ENCODE measurements at regions not wholly inside any gene's neighbourhood (a gene's known extent, or its start where the extent isn't known, plus 50 kb on each side); places are given as distances from the start of the nearest gene placed in this dataset.

DNA sequence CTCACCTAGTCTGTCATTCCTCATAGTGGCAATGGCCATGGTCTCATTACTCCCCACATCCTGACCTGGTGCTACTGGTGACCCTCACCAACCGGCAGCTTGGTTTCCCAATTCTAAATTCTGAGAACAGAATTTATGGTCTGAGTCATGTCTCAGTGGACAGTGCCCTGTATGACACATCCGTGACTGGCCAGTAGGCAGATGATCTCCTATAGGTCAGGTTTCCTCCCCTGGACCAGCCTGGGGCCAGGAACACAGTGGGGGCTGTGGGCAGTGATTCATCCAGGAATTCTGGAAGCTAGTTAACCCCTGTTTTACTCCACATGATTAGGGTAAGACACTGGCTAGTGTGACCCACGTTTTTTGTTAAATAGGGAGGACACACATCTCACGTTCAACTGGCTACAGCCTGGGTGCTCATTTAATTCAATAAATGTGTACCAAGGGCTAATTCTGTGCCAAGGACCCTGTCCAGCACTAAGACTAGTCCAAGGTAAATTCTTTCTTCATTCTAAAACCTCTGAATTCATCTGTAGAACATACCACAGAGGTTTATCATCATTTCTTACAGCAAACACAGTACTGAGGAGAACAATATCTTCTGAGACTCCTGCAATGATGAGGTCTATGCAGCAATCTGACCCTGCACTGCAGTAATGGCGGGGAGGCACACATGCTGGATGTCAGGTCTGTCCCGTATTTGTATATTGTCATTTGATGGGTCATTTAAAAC, 249.6 kb upstream of the TBX3 start:
- no peak overlapping the region for H3K27ac ChIP-seq
- no peak overlapping the region for H3K4me3 ChIP-seq
- no peak for DNase-seq (ENCODE audit: low spot score)
- TF ChIP-seq, protein P1, sequence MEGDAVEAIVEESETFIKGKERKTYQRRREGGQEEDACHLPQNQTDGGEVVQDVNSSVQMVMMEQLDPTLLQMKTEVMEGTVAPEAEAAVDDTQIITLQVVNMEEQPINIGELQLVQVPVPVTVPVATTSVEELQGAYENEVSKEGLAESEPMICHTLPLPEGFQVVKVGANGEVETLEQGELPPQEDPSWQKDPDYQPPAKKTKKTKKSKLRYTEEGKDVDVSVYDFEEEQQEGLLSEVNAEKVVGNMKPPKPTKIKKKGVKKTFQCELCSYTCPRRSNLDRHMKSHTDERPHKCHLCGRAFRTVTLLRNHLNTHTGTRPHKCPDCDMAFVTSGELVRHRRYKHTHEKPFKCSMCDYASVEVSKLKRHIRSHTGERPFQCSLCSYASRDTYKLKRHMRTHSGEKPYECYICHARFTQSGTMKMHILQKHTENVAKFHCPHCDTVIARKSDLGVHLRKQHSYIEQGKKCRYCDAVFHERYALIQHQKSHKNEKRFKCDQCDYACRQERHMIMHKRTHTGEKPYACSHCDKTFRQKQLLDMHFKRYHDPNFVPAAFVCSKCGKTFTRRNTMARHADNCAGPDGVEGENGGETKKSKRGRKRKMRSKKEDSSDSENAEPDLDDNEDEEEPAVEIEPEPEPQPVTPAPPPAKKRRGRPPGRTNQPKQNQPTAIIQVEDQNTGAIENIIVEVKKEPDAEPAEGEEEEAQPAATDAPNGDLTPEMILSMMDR (IDR thresholded peaks at IDR 0.05) = no peak

DNA sequence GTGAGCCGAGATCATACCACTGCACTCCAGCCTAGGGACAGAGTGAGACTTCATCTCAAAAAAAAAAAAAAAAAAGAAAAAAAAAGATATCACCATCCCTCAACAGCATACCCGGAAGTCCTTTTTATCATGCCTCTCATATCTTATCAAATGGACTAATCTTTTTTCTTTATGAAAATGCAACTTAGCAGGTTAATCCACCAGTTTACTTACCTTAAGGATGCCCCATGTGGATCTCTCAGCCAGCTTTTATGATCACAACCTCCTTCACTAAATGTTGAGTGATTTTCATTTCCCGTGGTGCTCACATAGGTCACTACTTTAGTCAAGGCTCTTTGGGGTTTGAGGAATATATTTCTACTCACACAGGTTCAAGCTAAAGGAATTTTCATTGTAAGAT, 248.8 kb upstream of the TBX3 start:
- no peak for DNase-seq (ENCODE audit: low spot score)
- TF ChIP-seq, protein P1 (IDR thresholded peaks at IDR 0.05) = no peak
- no peak overlapping the region for H3K27ac ChIP-seq
- H3K4me3 ChIP-seq = no peak overlapping the region

DNA sequence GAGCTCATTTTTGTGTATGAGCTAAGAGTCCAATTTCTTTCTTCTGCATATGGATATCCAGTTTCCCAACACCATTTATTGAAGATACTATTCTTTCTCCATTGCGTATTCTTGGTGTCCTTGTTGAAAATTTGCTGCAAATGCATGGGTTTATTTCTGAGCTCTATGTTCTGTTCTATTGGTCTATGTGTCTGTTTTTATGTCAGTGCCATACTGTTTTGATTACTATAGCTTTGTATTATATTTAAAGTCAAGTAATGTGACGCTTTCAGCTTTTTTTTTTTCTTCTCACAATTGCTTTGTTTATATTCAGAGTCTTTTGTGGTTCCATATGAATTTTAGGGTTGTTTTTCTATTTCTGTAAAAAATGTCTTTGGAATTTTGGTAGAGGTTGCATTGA, 247.1 kb upstream of the TBX3 start:
- TF ChIP-seq, protein P1 (IDR thresholded peaks at IDR 0.05) = no peak
- DNase-seq (ENCODE audit: low spot score) = no peak
- Histone ChIP-seq H3K27ac (no peak overlapping the region), H3K4me3 (no peak overlapping the region)

DNA sequence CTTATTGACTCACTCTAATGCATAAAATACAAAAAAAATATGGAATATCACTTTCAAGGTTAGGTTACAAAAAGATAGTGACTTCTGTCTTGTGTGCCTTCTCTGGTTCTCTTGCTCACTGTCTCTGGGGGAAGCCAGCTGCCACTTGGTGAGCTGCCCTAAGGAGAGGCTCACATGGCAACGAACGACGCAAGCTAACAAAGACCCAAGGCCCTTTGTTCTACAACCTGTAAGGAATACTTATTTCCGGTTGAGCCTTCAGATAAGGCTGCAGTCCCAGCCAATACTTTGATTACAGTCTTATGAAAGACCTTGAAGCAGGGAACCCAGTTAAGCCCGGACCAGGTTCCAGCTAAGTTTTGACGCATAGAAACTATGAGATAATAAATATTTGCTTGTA, 242.4 kb upstream of the TBX3 start:
- no peak overlapping the region for H3K4me3 ChIP-seq
- no peak overlapping the region for H3K27ac ChIP-seq
- TF ChIP-seq, protein P1 (IDR thresholded peaks at IDR 0.05) = no peak
- no peak for DNase-seq (ENCODE audit: low spot score)

DNA sequence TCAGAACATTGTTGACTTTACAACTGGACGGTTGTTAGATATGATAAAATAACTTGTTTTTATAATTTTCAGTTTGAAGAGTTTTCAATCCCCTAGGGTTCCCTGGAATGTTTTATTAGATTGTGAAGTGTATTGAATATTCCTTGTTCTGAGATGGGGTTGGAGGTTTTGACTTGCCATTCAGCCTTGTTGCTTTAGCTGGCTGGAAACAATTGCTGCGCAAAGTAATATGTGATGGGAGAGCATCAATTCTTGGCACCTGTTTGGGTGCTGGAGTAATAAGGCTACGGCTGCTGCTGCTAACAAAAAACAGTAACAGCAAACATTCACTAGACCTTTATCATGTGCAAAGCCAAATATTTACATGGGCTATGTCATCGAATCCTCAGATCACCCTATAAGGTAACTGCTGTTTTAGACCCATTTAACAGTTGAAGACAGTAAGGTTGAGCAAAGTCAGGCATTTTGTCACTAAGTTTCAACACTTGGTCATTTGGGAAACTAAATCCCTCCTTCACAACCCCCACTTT, 241.0 kb upstream of the TBX3 start:
- TF ChIP-seq, protein P1 (IDR thresholded peaks at IDR 0.05) = no peak

DNA sequence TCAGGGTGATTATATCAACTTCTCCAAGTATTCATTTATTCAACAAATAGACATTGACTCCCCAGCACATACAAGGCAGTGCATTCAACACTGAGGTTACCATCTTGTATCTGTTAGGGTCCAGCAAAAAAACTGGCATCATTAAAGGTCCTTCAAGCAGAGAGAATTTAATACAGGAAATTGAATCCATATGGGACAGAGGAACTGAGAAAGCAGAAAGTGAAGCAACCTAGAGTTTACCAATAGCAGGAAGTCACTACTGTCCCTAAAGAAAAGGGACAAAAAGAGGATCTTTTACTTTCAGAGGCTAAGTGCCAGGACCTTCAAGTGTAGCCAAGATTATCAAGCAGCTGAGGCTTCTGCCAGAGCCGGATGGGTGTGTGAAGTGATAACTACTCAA, 237.8 kb upstream of the TBX3 start:
- Histone ChIP-seq H3K27ac (no peak overlapping the region), H3K4me3 (no peak overlapping the region)
- TF ChIP-seq, protein P1 (IDR thresholded peaks at IDR 0.05) = no peak
- no peak for DNase-seq (ENCODE audit: low spot score)

More for the DNA sequence above, 241.0 kb upstream of the TBX3 start:
- DNase-seq (ENCODE audit: low spot score) = no peak
- Histone ChIP-seq H3K27ac (no peak overlapping the region), H3K4me3 (no peak overlapping the region)

Measured in coronary artery (tissue), 2 donors.